Fibroblast of pulmonary artery (primary cell): ENCODE measurements at regions not wholly inside any gene's neighbourhood (a gene's known extent, or its start where the extent isn't known, plus 50 kb on each side); places are given as distances from the start of the nearest gene placed in this dataset.

Experiments
- DNase-seq: peaks from one replicate; pipeline ENCODE4 v3.0.0-alpha.2; 2010; ENCODE audit warnings: low read depth
- H3K4me3 ChIP-seq: replicated peaks from 2 replicates; pipeline ENCODE4 v1.5.1; 2011; ENCODE audit warnings: low read depth, mild to moderate bottlenecking, control low read depth, low read length, moderate library complexity
- CTCF ChIP-seq: IDR thresholded peaks from 2 replicates; pipeline ENCODE4 v1.5.1; 2011; ENCODE audit warnings: mild to moderate bottlenecking, control low read depth, low read length, inconsistent platforms; ENCODE audit errors: missing control alignments

GRCh38 chr16:86848821-86849220 is 270.5 kb downstream of the FOXL1 start:
- no peak for TF ChIP-seq CTCF
- DNase-seq: no peak
- no peak overlapping the region for H3K4me3 ChIP-seq

- TF ChIP-seq CTCF: no peak
- H3K4me3 ChIP-seq: no peak overlapping the region
- DNase-seq: no peak
These were observed 272.3 kb downstream of the FOXL1 start for GRCh38 chr16:86850670-86851069.

- no peak for TF ChIP-seq CTCF
These were observed 273.8 kb downstream of the FOXL1 start for GRCh38 chr16:86852135-86852534.

GRCh38 chr16:86854058-86854621 is 275.8 kb downstream of the FOXL1 start:
- no peak overlapping the region for H3K4me3 ChIP-seq
- DNase-seq: no peak
- TF ChIP-seq CTCF: no peak

More at GRCh38 chr16:86852135-86852534, 273.8 kb downstream of the FOXL1 start:
- DNase-seq: no peak
- no peak overlapping the region for H3K4me3 ChIP-seq

- no peak for DNase-seq
- no peak overlapping the region for H3K4me3 ChIP-seq
- no peak for TF ChIP-seq CTCF
These were observed 276.4 kb downstream of the FOXL1 start for GRCh38 chr16:86854626-86855294.

GRCh38 chr16:86856946-86857586 is 278.7 kb downstream of the FOXL1 start:
- no peak overlapping the region for H3K4me3 ChIP-seq
- no peak for DNase-seq
- no peak for TF ChIP-seq CTCF
